ENCODE measurements at regions not wholly inside any gene's neighbourhood (a gene's known extent, or its start where the extent isn't known, plus 50 kb on each side); places are given as distances from the start of the nearest gene placed in this dataset.

- Histone ChIP-seq H3K4me3 (no peak overlapping the region), H3K9me3 (no peaks in the 10 kb centered on the region), H3K36me3 (no peaks in the 10 kb centered on the region), H3K27ac (no peak overlapping the region), H3K4me1 (ENCODE audit: control insufficient read depth in 1 of 2, low read depth in 2 of 2) (no peaks in the 10 kb centered on the region), H3K27me3 (replicated peaks; ENCODE audit: insufficient read depth) (no peaks in the 10 kb centered on the region)
- DNase-seq (ENCODE audit: low spot score) (no peak), ATAC-seq (ENCODE audit: insufficient number of reproducible peaks, low FRiP score, low read depth) (no peak)
- TF ChIP-seq CTCF (IDR thresholded peaks at IDR 0.05), result no peak
Measured at GRCh38 chr1:193519922-193520321, 333.5 kb upstream of the B3GALT2 start.

GRCh38 chr1:193516755-193517388 lies 330.5 kb upstream of the B3GALT2 start:
- DNase-seq (ENCODE audit: low spot score), result no peak
- no peaks in the 10 kb centered on the region for H3K4me1 ChIP-seq (ENCODE audit: control insufficient read depth in 1 of 2, low read depth in 2 of 2)
- no peaks in the 10 kb centered on the region for H3K36me3 ChIP-seq
- no peak overlapping the region for H3K27ac ChIP-seq
- no peaks in the 10 kb centered on the region for H3K27me3 ChIP-seq (replicated peaks; ENCODE audit: insufficient read depth)
- no peaks in the 10 kb centered on the region for H3K9me3 ChIP-seq
- no peak for ATAC-seq (ENCODE audit: insufficient number of reproducible peaks, low FRiP score, low read depth)
- no peak overlapping the region for H3K4me3 ChIP-seq
- TF ChIP-seq CTCF (IDR thresholded peaks at IDR 0.05), result no peak

- no peak overlapping the region for H3K27ac ChIP-seq
- ATAC-seq (ENCODE audit: insufficient number of reproducible peaks, low FRiP score, low read depth), result no peak
- no peaks in the 10 kb centered on the region for H3K36me3 ChIP-seq
- no peak for TF ChIP-seq CTCF (IDR thresholded peaks at IDR 0.05)
- DNase-seq (ENCODE audit: low spot score), result no peak
- no peak overlapping the region for H3K4me3 ChIP-seq
- no peaks in the 10 kb centered on the region for H3K27me3 ChIP-seq (replicated peaks; ENCODE audit: insufficient read depth)
- no peaks in the 10 kb centered on the region for H3K9me3 ChIP-seq
- no peaks in the 10 kb centered on the region for H3K4me1 ChIP-seq (ENCODE audit: control insufficient read depth in 1 of 2, low read depth in 2 of 2)
Measured at GRCh38 chr1:193514397-193514796, 328.0 kb upstream of the B3GALT2 start.

- Histone ChIP-seq H3K27me3 (replicated peaks; ENCODE audit: insufficient read depth) (no peaks in the 10 kb centered on the region), H3K4me3 (no peak overlapping the region), H3K36me3 (no peaks in the 10 kb centered on the region), H3K4me1 (ENCODE audit: control insufficient read depth in 1 of 2, low read depth in 2 of 2) (peaks cover 1 to 9% of the 10 kb centered on the region in 2 donors), H3K9me3 (no peaks in the 10 kb centered on the region), H3K27ac (no peak overlapping the region)
- ATAC-seq (ENCODE audit: insufficient number of reproducible peaks, low FRiP score, low read depth) (no peak), DNase-seq (ENCODE audit: low spot score) (no peak)
- TF ChIP-seq CTCF (IDR thresholded peaks at IDR 0.05), result no peak
Measured at GRCh38 chr1:193513032-193513431, 326.6 kb upstream of the B3GALT2 start.

GRCh38 chr1:193504920-193505319 lies 318.5 kb upstream of the B3GALT2 start:
- no peak for TF ChIP-seq CTCF (IDR thresholded peaks at IDR 0.05)
- H3K9me3 ChIP-seq, result no peaks in the 10 kb centered on the region
- no peak overlapping the region for H3K27ac ChIP-seq
- ATAC-seq (ENCODE audit: insufficient number of reproducible peaks, low FRiP score, low read depth), result no peak
- H3K4me3 ChIP-seq, result no peak overlapping the region
- H3K36me3 ChIP-seq, result no peaks in the 10 kb centered on the region
- H3K4me1 ChIP-seq (ENCODE audit: control insufficient read depth in 1 of 2, low read depth in 2 of 2), result peaks cover 3 to 11% of the 10 kb centered on the region in 2 donors
- DNase-seq (ENCODE audit: low spot score), result no peak
- no peaks in the 10 kb centered on the region for H3K27me3 ChIP-seq (replicated peaks; ENCODE audit: insufficient read depth)
